ENCODE measurements at regions not wholly inside any gene's neighbourhood (a gene's known extent, or its start where the extent isn't known, plus 50 kb on each side); places are given as distances from the start of the nearest gene placed in this dataset.
"Not testable (repeated sequence)": the region's sequence is repeated elsewhere in the genome, so short reads cannot be mapped to it uniquely, and the experiment has no call there.

- Mint-ChIP-seq H3K36me3 (ENCODE audit: low read depth) (no peaks in the 10 kb centered on the region), H3K4me1 (peaks cover 3% of the 10 kb centered on the region), H3K4me3 (no peak overlapping the region), H3K9me3 (no peaks in the 10 kb centered on the region), H3K27ac (ENCODE audit: unreplicated experiment) (no peak overlapping the region), H3K27me3 (ENCODE audit: low read depth) (no peaks in the 10 kb centered on the region)
- no peak for DNase-seq (ENCODE audit: low read depth, low spot score)
- TF ChIP-seq CTCF (conservative IDR thresholded peaks at IDR 0.05), result no peak
These were observed 218.8 kb downstream of the RAB11FIP4 start for GRCh38 chr17:31609996-31610910.

DNA sequence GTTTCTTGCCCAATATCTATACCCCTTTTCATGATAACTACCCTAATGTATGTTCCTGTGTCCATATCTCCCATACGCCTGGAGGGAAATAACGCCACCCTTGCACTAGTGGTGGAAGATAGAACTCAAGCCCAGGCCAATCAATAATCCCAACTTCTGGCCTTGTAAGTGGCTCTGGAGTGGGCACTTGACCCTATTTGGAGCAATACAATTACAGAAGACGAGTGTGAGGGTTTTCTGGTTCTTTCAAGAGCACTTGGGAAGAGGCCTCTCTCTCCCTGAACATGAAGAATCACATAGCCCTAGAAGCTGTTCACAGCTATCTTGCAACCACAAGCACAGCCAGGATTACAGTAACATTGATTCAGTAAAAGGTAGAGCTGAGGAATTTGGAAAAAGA is 217.9 kb downstream of the RAB11FIP4 start:
- TF ChIP-seq CTCF (conservative IDR thresholded peaks at IDR 0.05), result no peak
- no peaks in the 10 kb centered on the region for H3K27me3 Mint-ChIP-seq (ENCODE audit: low read depth)
- H3K9me3 Mint-ChIP-seq, result no peaks in the 10 kb centered on the region
- H3K27ac Mint-ChIP-seq (ENCODE audit: unreplicated experiment), result no peak overlapping the region
- DNase-seq (ENCODE audit: low read depth, low spot score), result no peak
- H3K36me3 Mint-ChIP-seq (ENCODE audit: low read depth), result no peaks in the 10 kb centered on the region
- no peak overlapping the region for H3K4me3 Mint-ChIP-seq
- peaks cover 3% of the 10 kb centered on the region for H3K4me1 Mint-ChIP-seq

GRCh38 chr17:31608659-31609254 is 217.3 kb downstream of the RAB11FIP4 start:
- H3K36me3 Mint-ChIP-seq (ENCODE audit: low read depth), result no peaks in the 10 kb centered on the region
- no peak overlapping the region for H3K4me3 Mint-ChIP-seq
- DNase-seq (ENCODE audit: low read depth, low spot score), result no peak
- peaks cover 3% of the 10 kb centered on the region for H3K4me1 Mint-ChIP-seq
- no peaks in the 10 kb centered on the region for H3K27me3 Mint-ChIP-seq (ENCODE audit: low read depth)
- no peak for TF ChIP-seq CTCF (conservative IDR thresholded peaks at IDR 0.05)
- no peak overlapping the region for H3K27ac Mint-ChIP-seq (ENCODE audit: unreplicated experiment)
- no peaks in the 10 kb centered on the region for H3K9me3 Mint-ChIP-seq

GRCh38 chr17:31605761-31606160 is 214.3 kb downstream of the RAB11FIP4 start:
- no peaks in the 10 kb centered on the region for H3K27me3 Mint-ChIP-seq (ENCODE audit: low read depth)
- no peak overlapping the region for H3K4me3 Mint-ChIP-seq
- no peaks in the 10 kb centered on the region for H3K36me3 Mint-ChIP-seq (ENCODE audit: low read depth)
- no peaks in the 10 kb centered on the region for H3K9me3 Mint-ChIP-seq
- no peak overlapping the region for H3K27ac Mint-ChIP-seq (ENCODE audit: unreplicated experiment)
- DNase-seq (ENCODE audit: low read depth, low spot score), result no peak
- TF ChIP-seq CTCF (conservative IDR thresholded peaks at IDR 0.05), result no peak
- peaks cover 5% of the 10 kb centered on the region for H3K4me1 Mint-ChIP-seq

DNA sequence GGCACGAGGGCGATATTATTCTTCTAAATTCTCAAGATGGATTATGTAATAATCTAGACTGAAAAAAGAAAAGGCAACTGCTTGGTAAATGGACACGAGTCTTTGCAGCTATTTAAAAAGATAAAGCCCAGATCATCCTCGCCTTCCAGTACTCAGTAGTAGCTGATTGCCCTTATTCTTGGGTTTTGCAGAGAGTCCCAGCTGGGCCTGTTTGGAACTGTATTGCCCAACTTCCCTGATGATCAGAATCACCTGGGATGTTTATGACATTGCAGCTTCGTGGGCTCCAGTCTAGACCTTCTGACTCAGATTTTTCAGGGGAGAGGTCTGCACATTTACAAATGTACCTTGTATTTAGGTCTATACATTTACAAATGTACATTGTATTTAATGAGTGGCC is 213.5 kb downstream of the RAB11FIP4 start:
- H3K4me1 Mint-ChIP-seq, result peaks cover 5% of the 10 kb centered on the region
- DNase-seq (ENCODE audit: low read depth, low spot score), result no peak
- no peaks in the 10 kb centered on the region for H3K9me3 Mint-ChIP-seq
- no peaks in the 10 kb centered on the region for H3K27me3 Mint-ChIP-seq (ENCODE audit: low read depth)
- no peak overlapping the region for H3K4me3 Mint-ChIP-seq
- H3K27ac Mint-ChIP-seq (ENCODE audit: unreplicated experiment), result no peak overlapping the region
- no peaks in the 10 kb centered on the region for H3K36me3 Mint-ChIP-seq (ENCODE audit: low read depth)
- TF ChIP-seq CTCF (conservative IDR thresholded peaks at IDR 0.05), result no peak

- H3K4me1 Mint-ChIP-seq; H3K4me3 Mint-ChIP-seq; H3K27ac Mint-ChIP-seq (ENCODE audit: unreplicated experiment); H3K9me3 Mint-ChIP-seq; H3K36me3 Mint-ChIP-seq (ENCODE audit: low read depth); DNase-seq (ENCODE audit: low read depth, low spot score); H3K27me3 Mint-ChIP-seq (ENCODE audit: low read depth): not testable (repeated sequence)
These were observed 208.7 kb downstream of the RAB11FIP4 start for GRCh38 chr17:31600144-31600543.
